Keratinocyte (primary cell): ENCODE measurements at regions not wholly inside any gene's neighbourhood (a gene's known extent, or its start where the extent isn't known, plus 50 kb on each side); places are given as distances from the start of the nearest gene placed in this dataset.

Experiments
- EZH2 ChIP-seq: IDR thresholded peaks from one replicate; pipeline ENCODE4 v1.6.1; 2012; ENCODE audit warnings: inconsistent platforms, mild to moderate bottlenecking, low read length, moderate library complexity
- TF ChIP-seq, protein P1 (sequence below), 3 experiments: IDR thresholded peaks in 1 of 3; conservative IDR thresholded peaks in 1 of 3; optimal IDR thresholded peaks in 1 of 3; 2 replicates in 2 of 3; 3 replicates in 1 of 3; pipeline versions ENCODE3 to v1.5.1; 2011; ENCODE audit warnings: low read length in 3 of 3, mild to moderate bottlenecking in 3 of 3, moderate library complexity in 2 of 3, control low read depth in 1 of 3, inconsistent platforms in 1 of 3; ENCODE audit not compliant: insufficient read depth in 2 of 3; ENCODE audit errors: extremely low read depth in 1 of 3

DNA sequence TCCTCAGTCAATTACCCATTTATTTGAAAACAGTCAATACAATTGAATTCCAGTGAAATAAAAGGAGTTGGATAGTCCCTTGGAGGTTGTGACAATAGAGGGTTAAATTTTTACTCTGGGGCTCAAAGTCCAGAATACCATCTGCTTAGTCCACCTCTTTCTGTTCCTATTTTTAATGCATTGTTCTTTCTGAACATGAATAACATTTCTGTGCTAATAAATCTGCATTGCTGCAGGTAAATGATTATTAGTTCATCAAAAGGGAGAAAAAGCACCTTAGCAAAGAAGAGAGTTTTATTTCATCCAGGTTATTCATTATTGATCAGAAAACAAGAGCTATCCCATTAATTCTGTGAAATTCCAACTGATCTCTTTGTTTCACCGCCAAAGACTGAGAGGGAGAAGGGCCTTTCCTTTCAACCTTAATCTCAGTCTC is 166.1 kb upstream of the OLIG3 start:
- TF ChIP-seq, protein P1, sequence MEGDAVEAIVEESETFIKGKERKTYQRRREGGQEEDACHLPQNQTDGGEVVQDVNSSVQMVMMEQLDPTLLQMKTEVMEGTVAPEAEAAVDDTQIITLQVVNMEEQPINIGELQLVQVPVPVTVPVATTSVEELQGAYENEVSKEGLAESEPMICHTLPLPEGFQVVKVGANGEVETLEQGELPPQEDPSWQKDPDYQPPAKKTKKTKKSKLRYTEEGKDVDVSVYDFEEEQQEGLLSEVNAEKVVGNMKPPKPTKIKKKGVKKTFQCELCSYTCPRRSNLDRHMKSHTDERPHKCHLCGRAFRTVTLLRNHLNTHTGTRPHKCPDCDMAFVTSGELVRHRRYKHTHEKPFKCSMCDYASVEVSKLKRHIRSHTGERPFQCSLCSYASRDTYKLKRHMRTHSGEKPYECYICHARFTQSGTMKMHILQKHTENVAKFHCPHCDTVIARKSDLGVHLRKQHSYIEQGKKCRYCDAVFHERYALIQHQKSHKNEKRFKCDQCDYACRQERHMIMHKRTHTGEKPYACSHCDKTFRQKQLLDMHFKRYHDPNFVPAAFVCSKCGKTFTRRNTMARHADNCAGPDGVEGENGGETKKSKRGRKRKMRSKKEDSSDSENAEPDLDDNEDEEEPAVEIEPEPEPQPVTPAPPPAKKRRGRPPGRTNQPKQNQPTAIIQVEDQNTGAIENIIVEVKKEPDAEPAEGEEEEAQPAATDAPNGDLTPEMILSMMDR (optimal IDR thresholded peaks at IDR 0.05 in 1 of 3, IDR thresholded peaks at IDR 0.05 in 1 of 3, conservative IDR thresholded peaks at IDR 0.05 in 1 of 3; ENCODE audit: extremely low read depth in 1 of 3, insufficient read depth in 2 of 3, low read length in 3 of 3), result no peak
- no peak for TF ChIP-seq EZH2
